ENCODE measurements at regions not wholly inside any gene's neighbourhood (a gene's known extent, or its start where the extent isn't known, plus 50 kb on each side); places are given as distances from the start of the nearest gene placed in this dataset.

GRCh38 chr5:160904591-160904990, 52.6 kb upstream of the ATP10B start:
- WGBS, 5 donors = 61 to 69% (median 64%) methylated on average over 3 of the region's 3 CpGs
- no peak for TF ChIP-seq POLR2AphosphoS5 (IDR thresholded peaks at IDR 0.05)
- TF ChIP-seq, protein P1, sequence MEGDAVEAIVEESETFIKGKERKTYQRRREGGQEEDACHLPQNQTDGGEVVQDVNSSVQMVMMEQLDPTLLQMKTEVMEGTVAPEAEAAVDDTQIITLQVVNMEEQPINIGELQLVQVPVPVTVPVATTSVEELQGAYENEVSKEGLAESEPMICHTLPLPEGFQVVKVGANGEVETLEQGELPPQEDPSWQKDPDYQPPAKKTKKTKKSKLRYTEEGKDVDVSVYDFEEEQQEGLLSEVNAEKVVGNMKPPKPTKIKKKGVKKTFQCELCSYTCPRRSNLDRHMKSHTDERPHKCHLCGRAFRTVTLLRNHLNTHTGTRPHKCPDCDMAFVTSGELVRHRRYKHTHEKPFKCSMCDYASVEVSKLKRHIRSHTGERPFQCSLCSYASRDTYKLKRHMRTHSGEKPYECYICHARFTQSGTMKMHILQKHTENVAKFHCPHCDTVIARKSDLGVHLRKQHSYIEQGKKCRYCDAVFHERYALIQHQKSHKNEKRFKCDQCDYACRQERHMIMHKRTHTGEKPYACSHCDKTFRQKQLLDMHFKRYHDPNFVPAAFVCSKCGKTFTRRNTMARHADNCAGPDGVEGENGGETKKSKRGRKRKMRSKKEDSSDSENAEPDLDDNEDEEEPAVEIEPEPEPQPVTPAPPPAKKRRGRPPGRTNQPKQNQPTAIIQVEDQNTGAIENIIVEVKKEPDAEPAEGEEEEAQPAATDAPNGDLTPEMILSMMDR (IDR thresholded peaks at IDR 0.05) = no peak
- no peak for TF ChIP-seq EP300 (IDR thresholded peaks at IDR 0.05)
- TF ChIP-seq POLR2A (IDR thresholded peaks at IDR 0.05) = no peak
- no peak for DNase-seq
- Histone ChIP-seq H3K9me3 (no peaks in the 10 kb centered on the region), H3K36me3 (no peaks in the 10 kb centered on the region), H3K27me3 (no peaks in the 10 kb centered on the region), H3K4me1 (peaks cover 0 to 7% (median 7%) of the 10 kb centered on the region in 4 donors), H3K4me3 (no peak overlapping the region), H3K27ac (no peak overlapping the region)
- intact Hi-C loops (cut with DNase I; ENCODE audit: low total_unique reads) = no loop called here

- no peak for DNase-seq
- Histone ChIP-seq H3K27ac (no peak overlapping the region), H3K27me3 (no peaks in the 10 kb centered on the region), H3K4me1 (peaks cover 0 to 7% (median 7%) of the 10 kb centered on the region in 4 donors), H3K9me3 (no peaks in the 10 kb centered on the region), H3K4me3 (no peak overlapping the region), H3K36me3 (no peaks in the 10 kb centered on the region)
- intact Hi-C loops (cut with DNase I; ENCODE audit: low total_unique reads) = no loop called here
- 0 to 18% (median 11%) methylated on average over 1 of the region's 1 CpG for WGBS, 5 donors
- TF ChIP-seq POLR2A (IDR thresholded peaks at IDR 0.05) (no peak), EP300 (IDR thresholded peaks at IDR 0.05) (no peak), POLR2AphosphoS5 (IDR thresholded peaks at IDR 0.05) (no peak)
- TF ChIP-seq, protein P1 (IDR thresholded peaks at IDR 0.05) = no peak
Observed at GRCh38 chr5:160903551-160903950, 51.5 kb upstream of the ATP10B start.

DNA sequence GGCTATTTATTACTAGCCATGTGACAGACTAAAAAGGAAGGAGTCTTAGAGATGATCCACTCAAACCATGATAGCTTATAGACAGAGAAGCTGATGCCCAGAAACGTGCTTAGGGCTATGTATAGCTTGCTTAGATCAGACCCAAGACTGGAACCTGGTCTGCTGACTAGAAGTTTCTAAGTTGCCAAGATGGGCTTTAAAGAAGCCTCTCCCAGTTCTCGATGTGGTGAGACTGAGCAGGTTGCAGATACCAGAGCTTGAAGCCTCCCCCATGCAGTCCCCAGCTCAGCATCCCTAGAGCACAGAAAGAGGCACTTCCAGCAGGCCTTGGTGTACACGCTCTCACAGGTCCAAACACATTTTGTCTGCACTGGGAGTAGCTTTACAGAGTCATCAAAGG, 51.1 kb upstream of the ATP10B start:
- WGBS, 5 donors = 59 to 69% (median 65%) methylated on average over 3 of the region's 3 CpGs
- Histone ChIP-seq H3K4me3 (no peak overlapping the region), H3K36me3 (no peaks in the 10 kb centered on the region), H3K27ac (no peak overlapping the region), H3K27me3 (no peaks in the 10 kb centered on the region), H3K9me3 (no peaks in the 10 kb centered on the region), H3K4me1 (peaks cover 0 to 7% (median 7%) of the 10 kb centered on the region in 4 donors)
- no peak for DNase-seq
- TF ChIP-seq POLR2A (IDR thresholded peaks at IDR 0.05) (no peak), EP300 (IDR thresholded peaks at IDR 0.05) (no peak), POLR2AphosphoS5 (IDR thresholded peaks at IDR 0.05) (no peak)
- TF ChIP-seq, protein P1 (IDR thresholded peaks at IDR 0.05) = no peak
- intact Hi-C loops (cut with DNase I; ENCODE audit: low total_unique reads) = no loop called here
